ENCODE measurements at regions not wholly inside any gene's neighbourhood (a gene's known extent, or its start where the extent isn't known, plus 50 kb on each side); places are given as distances from the start of the nearest gene placed in this dataset.

DNA sequence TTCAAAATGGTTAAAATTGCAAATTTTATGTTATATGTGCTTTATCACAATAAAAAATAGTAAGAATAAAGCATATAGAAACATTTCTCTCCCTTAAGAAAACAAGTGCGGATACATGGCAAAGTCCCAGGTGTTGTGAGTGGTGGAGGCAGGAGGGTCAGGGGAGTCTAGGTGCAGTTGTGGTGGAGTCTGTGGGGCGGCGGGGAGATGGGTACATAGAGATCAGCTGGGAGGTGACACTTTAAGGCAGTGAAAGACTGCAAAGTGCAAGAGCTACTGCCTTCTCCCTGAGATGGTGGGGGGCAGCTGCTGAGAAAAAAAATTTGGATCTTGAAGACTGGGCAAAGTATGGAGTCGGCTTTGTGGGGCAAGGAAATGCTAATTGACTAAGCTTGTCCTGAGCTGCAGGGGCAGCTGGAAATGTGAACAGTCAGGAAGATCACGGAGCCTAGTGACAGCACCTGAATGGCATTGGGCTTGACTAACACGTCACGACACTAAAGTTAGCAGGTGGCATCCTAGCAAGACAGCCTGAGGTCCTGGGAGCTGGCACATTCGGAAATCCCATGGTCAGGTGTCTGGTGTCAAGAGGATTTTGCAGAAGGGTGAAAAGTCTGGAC, 72.9 kb upstream of the IRS2 start:
- no peak overlapping the region for H3K4me3 ChIP-seq
- H3K4me2 ChIP-seq: no peak overlapping the region
- Mint-ChIP-seq H3K4me1 (no peaks in the 10 kb centered on the region), H3K4me3 (no peak overlapping the region), H3K27me3 (ENCODE audit: insufficient read depth, low read depth) (no peaks in the 10 kb centered on the region), H3K36me3 (no peaks in the 10 kb centered on the region), H3K9me3 (no peaks in the 10 kb centered on the region), H3K27ac (peak overlapping the region; percentile 38)
- H3K27ac ChIP-seq: no peak overlapping the region
- no peaks in the 10 kb centered on the region for H3K36me3 ChIP-seq
- no peaks in the 10 kb centered on the region for H3F3A ChIP-seq (ENCODE audit: low read depth)
- H3K27me3 ChIP-seq: no peaks in the 10 kb centered on the region
- H3K9ac ChIP-seq: no peak overlapping the region
- no peak overlapping the region for H2AFZ ChIP-seq (replicated peaks)
- no peaks in the 10 kb centered on the region for H3K4me1 ChIP-seq
- TF ChIP-seq EZH2phosphoT487 (IDR thresholded peaks at IDR 0.05) (no peak), EZH2 (IDR thresholded peaks at IDR 0.05) (no peak)
- TF ChIP-seq, protein P1, sequence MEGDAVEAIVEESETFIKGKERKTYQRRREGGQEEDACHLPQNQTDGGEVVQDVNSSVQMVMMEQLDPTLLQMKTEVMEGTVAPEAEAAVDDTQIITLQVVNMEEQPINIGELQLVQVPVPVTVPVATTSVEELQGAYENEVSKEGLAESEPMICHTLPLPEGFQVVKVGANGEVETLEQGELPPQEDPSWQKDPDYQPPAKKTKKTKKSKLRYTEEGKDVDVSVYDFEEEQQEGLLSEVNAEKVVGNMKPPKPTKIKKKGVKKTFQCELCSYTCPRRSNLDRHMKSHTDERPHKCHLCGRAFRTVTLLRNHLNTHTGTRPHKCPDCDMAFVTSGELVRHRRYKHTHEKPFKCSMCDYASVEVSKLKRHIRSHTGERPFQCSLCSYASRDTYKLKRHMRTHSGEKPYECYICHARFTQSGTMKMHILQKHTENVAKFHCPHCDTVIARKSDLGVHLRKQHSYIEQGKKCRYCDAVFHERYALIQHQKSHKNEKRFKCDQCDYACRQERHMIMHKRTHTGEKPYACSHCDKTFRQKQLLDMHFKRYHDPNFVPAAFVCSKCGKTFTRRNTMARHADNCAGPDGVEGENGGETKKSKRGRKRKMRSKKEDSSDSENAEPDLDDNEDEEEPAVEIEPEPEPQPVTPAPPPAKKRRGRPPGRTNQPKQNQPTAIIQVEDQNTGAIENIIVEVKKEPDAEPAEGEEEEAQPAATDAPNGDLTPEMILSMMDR (IDR thresholded peaks at IDR 0.05): no peak
- DNase-seq (ENCODE audit: low spot score): no peak
- H3K79me2 ChIP-seq (ENCODE audit: low read depth): no peaks in the 10 kb centered on the region
- no peaks in the 10 kb centered on the region for H3K9me3 ChIP-seq (ENCODE audit: low read depth)
- no peaks in the 10 kb centered on the region for H4K20me1 ChIP-seq (ENCODE audit: low read depth)

DNA sequence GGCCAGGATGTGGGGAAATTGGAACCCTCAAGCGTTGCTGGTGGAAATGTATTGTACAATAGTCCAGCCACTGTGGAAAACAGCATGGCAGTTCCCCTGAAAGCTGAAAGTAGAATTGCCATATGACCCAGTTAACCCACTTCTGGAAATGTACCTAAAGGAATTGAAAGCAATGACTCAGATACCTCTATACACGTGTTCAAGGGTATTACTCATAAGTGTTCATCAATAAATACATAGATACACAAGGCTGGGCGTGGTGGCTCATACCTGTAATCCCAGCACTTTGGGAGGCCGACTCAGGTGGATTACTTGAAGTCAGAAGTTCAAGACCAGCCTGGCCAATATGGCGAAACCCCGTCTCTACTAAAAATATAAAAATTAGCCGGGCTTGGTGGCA, 71.9 kb upstream of the IRS2 start:
- H3K4me2 ChIP-seq: no peak overlapping the region
- Mint-ChIP-seq H3K4me3 (no peak overlapping the region), H3K27ac (no peak overlapping the region), H3K9me3 (no peaks in the 10 kb centered on the region), H3K27me3 (ENCODE audit: insufficient read depth, low read depth) (no peaks in the 10 kb centered on the region), H3K4me1 (no peaks in the 10 kb centered on the region), H3K36me3 (no peaks in the 10 kb centered on the region)
- no peak overlapping the region for H3K4me3 ChIP-seq
- no peaks in the 10 kb centered on the region for H3K27me3 ChIP-seq
- H3K4me1 ChIP-seq: no peaks in the 10 kb centered on the region
- no peak for DNase-seq (ENCODE audit: low spot score)
- TF ChIP-seq, protein P1 (IDR thresholded peaks at IDR 0.05): no peak
- TF ChIP-seq EZH2phosphoT487 (IDR thresholded peaks at IDR 0.05): no peak
- TF ChIP-seq EZH2 (IDR thresholded peaks at IDR 0.05): no peak
- H3K79me2 ChIP-seq (ENCODE audit: low read depth): no peaks in the 10 kb centered on the region
- no peaks in the 10 kb centered on the region for H3F3A ChIP-seq (ENCODE audit: low read depth)
- no peaks in the 10 kb centered on the region for H3K9me3 ChIP-seq (ENCODE audit: low read depth)
- no peaks in the 10 kb centered on the region for H4K20me1 ChIP-seq (ENCODE audit: low read depth)
- no peak overlapping the region for H3K9ac ChIP-seq
- no peaks in the 10 kb centered on the region for H3K36me3 ChIP-seq
- H3K27ac ChIP-seq: no peak overlapping the region
- no peak overlapping the region for H2AFZ ChIP-seq (replicated peaks)

DNA sequence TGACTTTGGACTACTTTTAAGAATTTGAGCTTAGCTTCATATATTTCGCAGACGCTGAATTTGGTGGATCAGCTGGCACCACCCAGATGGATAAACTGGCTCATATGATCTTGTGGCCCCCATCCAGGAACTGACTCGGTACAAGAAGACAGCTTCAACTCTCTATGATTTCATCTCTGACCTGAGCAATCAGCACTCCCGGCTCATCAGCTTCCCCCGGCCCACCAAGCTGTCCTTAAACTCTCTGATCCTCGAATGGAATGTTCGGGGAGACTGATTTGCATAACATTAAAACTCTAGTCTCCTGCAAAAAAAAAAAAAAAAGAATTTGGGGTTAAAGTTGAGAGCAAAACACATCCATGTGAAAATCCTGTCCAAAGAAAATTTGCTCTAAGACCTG, 71.4 kb upstream of the IRS2 start:
- Histone ChIP-seq H3K4me1 (no peaks in the 10 kb centered on the region), H3K27me3 (no peaks in the 10 kb centered on the region), H2AFZ (replicated peaks) (no peak overlapping the region), H3K4me2 (no peak overlapping the region), H3K79me2 (ENCODE audit: low read depth) (no peaks in the 10 kb centered on the region), H3K9me3 (ENCODE audit: low read depth) (no peaks in the 10 kb centered on the region), H3K9ac (no peak overlapping the region), H3K36me3 (no peaks in the 10 kb centered on the region), H4K20me1 (ENCODE audit: low read depth) (no peaks in the 10 kb centered on the region), H3F3A (ENCODE audit: low read depth) (no peaks in the 10 kb centered on the region), H3K4me3 (no peak overlapping the region), H3K27ac (no peak overlapping the region)
- DNase-seq (ENCODE audit: low spot score): no peak
- peaks cover 2% of the 10 kb centered on the region for H3K27me3 Mint-ChIP-seq (ENCODE audit: insufficient read depth, low read depth)
- TF ChIP-seq EZH2phosphoT487 (IDR thresholded peaks at IDR 0.05) (no peak), EZH2 (IDR thresholded peaks at IDR 0.05) (no peak)
- TF ChIP-seq, protein P1 (IDR thresholded peaks at IDR 0.05): no peak
- no peaks in the 10 kb centered on the region for H3K4me1 Mint-ChIP-seq
- H3K9me3 Mint-ChIP-seq: no peaks in the 10 kb centered on the region
- no peak overlapping the region for H3K4me3 Mint-ChIP-seq
- no peak overlapping the region for H3K27ac Mint-ChIP-seq
- H3K36me3 Mint-ChIP-seq: no peaks in the 10 kb centered on the region

Data from neural progenitor cell (in vitro differentiated cells).